ENCODE measurements at regions not wholly inside any gene's neighbourhood (a gene's known extent, or its start where the extent isn't known, plus 50 kb on each side); places are given as distances from the start of the nearest gene placed in this dataset.
"Not testable (repeated sequence)": the region's sequence is repeated elsewhere in the genome, so short reads cannot be mapped to it uniquely, and the experiment has no call there.

DNA sequence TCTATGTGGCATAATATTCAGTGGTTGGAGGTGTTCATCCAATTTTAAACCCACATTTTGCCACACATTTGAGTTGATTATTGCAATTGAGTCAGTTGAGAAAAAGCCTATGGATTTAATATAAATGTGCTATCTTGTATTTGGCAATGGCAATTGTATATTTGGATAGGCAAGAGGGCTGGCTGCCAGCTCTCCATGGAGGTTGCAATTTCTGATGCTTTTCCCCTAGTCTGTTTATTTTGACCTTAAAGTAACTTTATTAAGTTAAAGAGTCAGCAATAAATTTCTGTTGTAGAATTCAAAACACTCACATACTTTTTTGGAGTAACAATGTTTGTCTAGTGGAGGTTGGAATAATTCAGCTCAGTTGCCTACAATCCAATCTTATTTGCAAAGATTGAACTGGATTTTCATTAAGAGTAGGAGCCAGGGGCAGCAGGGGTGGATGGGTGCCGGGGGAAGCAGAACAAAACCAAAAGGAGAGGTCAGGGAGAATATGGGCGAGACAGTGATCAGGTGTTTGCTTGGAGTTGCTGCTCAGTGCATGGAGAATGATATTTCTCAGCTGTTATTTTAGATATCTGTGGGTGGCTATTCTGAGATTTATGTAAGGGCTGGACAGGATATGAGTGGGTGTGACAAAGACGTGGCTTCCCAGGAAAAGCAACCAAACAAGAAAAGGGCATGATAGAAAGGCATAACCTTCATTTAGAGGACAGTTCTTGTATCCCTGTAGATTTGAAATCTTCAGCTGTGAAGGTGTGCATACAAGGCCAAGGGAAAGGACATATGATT is 163.0 kb downstream of the HDGFL1 start:
- intact Hi-C loops (cut with DNase I): loop anchor here in 1 of 2 donors (10.0 kb wide), 1 partner anchor 1138 kb away; the partner anchor contains the start of gene SOX4
- no peak for ATAC-seq
- DNase-seq: no peak

DNA sequence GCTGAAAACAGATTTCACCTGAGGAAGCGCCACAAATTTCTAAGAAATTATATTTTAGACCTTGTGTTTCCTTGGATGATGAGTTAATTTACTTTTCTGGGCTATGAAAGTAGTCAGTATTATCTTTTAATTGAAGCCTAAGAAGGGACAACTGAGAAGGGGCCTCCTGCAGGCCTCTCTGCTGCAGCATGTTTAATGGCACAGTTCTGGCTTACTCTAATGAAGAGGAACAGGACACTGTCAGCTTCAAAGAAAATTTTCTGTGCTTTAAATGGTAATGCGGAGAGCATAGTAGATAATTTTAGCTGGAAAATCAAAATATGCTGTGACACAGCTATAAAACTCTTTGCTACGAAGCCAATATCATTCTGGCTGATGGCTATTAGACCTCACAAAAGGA is 167.4 kb downstream of the HDGFL1 start:
- DNase-seq (no peak), ATAC-seq (no peak)
- intact Hi-C loops (cut with DNase I): loop anchor here in 1 of 2 donors (10.0 kb wide), 1 partner anchor 1142 kb away; the partner anchor contains the start of gene SOX4

DNA sequence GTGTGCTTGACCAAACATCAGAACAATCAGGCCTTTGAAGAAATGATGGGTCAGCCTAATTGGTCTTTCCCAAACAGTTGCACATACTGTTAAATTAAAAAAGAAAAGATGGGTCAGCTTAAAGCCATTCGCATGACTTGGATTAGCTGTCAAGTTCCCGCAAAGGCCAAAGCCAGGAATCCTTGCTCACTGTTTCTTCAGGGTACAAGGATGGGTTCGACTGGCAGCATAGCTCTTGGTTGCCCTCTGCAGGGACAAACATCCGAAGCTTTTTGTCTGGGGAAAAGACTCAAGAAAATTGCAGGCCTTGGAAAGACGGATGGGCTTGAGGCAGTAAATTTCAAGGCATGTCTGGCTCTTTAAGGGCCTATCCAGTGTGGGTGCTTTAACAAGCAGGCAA is 168.0 kb downstream of the HDGFL1 start:
- intact Hi-C loops (cut with DNase I): loop anchor here in 1 of 2 donors (10.0 kb wide), 1 partner anchor 1143 kb away; the partner anchor contains the start of gene SOX4
- ATAC-seq (peak; percentile 53 to 61), DNase-seq (peak; percentile 48)

GRCh38 chr6:22738194-22738593 is 168.8 kb downstream of the HDGFL1 start:
- intact Hi-C loops (cut with DNase I): loop anchor here in 1 of 2 donors (10.0 kb wide), 1 partner anchor 1143 kb away; the partner anchor contains the start of gene SOX4
- no peak for ATAC-seq
- no peak for DNase-seq

GRCh38 chr6:22747571-22747970 is 178.2 kb downstream of the HDGFL1 start:
- ATAC-seq (no peak), DNase-seq (no peak)
- intact Hi-C loops (cut with DNase I): no loop called here

GRCh38 chr6:22748681-22749080 is 179.3 kb downstream of the HDGFL1 start:
- intact Hi-C loops (cut with DNase I): no loop called here
- ATAC-seq (no peak), DNase-seq (no peak)

DNA sequence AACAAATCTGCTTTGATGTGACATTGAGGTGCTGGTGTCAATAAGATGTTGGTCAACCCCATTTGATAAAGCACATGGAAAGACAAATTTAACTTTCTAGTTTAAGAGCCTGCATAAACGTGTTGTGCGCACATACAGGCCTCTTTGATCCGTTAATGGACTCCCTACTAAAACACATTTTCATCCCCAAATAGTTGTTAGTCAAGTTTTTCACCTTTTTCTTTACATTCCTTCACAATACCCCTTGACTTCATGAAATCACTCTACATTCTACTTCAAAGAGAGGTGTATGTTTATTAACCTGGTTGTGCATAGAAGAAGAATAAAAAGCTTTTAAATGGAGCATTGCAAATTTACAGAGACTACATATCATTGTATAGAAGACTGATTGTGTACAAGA is 180.3 kb downstream of the HDGFL1 start:
- intact Hi-C loops (cut with DNase I): no loop called here
- DNase-seq (no peak), ATAC-seq (no peak)

DNA sequence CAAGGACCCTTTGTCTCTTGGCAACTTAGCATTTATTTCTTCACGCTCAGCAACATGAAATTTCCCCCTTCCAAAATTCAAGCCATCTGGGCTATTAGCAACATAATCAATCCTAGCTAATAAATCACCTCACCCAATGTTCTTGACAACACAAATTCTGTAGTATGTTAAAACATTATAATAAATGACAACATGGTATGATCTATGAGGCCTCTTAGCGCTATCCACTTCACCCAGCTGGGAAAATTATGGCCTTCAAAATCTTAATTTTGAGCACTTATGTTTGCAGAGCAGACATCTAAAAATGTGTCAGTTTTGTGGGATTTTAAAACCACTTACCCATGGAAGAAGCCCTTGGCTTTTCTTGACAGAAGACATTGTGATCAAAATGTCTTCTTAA is 181.9 kb downstream of the HDGFL1 start:
- DNase-seq (no peak), ATAC-seq (no peak)
- intact Hi-C loops (cut with DNase I): no loop called here

- DNase-seq (no peak), ATAC-seq (no peak)
- intact Hi-C loops (cut with DNase I): no loop called here
Measured at GRCh38 chr6:22752522-22752921, 183.2 kb downstream of the HDGFL1 start.

GRCh38 chr6:22754061-22754460 is 184.7 kb downstream of the HDGFL1 start:
- intact Hi-C loops (cut with DNase I): no loop called here
- DNase-seq (no peak), ATAC-seq (no peak)

DNA sequence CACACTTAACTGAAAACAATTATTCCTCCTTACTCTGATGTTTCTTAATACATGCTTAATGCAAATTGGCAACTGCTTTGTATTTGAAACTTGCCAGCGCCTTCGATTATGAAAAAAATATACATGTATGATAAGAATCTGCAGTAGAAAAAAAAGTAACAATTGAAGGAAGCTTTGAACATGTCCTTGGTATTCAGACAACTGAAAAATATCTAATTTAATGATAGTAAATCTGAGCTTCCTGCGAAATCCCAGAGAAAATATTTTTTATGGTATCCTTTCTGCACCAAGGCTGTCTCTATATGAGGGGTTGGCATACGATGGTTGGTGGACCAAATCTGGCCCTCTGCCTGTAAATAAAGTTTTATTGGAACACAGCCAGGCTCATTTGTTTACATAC is 186.2 kb downstream of the HDGFL1 start:
- intact Hi-C loops (cut with DNase I): no loop called here
- ATAC-seq: no peak
- DNase-seq: no peak

DNA sequence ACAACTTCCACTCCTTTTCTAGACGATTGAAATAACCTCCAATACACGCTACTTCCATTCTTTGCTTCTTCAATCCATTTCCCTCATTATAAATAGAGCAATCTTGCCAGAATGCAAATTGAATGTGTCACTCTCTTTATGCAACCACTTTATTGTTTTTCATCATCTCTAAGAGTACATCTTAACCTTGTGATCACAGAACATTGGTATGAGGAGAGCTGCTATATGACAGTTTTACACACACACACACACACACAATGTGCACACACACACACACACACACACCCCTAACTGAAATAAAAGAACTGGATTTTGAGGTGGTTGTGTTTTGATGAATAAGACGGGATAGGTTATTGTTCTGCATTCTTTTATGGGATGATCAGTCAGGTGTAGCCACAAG is 187.0 kb downstream of the HDGFL1 start:
- no peak for ATAC-seq
- DNase-seq: no peak
- intact Hi-C loops (cut with DNase I): no loop called here

GRCh38 chr6:22764496-22764895 is 195.1 kb downstream of the HDGFL1 start:
- no peak for DNase-seq
- intact Hi-C loops (cut with DNase I): no loop called here
- no peak for ATAC-seq

DNA sequence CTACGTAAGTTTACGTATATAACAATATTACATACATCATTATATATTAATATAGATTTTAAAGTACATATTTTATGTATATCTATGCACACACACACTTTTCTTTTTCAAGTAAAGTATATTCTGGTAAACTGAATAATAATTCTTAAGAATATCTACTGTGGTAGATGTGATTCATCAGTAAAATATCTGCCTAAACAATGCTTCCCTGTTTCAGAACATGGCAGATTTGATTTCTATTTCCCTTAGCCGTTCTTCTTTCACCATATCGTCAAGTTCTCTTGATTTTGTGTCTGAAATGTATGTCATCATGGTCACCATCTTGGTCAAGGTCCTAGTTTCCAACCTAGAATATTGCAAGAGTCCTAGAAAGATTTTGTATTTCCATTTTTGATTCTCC is 195.6 kb downstream of the HDGFL1 start:
- intact Hi-C loops (cut with DNase I): no loop called here
- no peak for DNase-seq
- ATAC-seq: no peak

- intact Hi-C loops (cut with DNase I): no loop called here
- no peak for ATAC-seq
Measured at GRCh38 chr6:22766979-22767378, 197.6 kb downstream of the HDGFL1 start.

DNA sequence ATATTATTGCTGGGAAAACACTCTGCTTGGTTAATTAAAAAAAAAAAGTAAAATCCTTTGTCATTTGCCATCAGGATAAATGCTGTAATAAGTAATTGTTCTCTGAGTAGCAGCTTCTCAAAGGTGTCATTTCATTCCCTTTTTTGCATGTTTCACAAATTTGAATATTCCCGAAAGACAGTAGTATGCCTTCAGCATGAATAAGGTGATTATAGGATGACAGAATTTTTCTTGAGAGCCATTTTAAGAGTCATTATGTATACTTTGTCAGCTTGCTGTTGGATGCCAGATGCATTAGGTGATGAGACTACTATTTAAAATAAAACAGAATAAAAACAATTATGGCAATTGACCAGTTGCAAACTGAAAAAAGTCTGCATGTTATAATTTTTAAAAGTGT is 200.7 kb downstream of the HDGFL1 start:
- ATAC-seq (no peak), DNase-seq (no peak)
- intact Hi-C loops (cut with DNase I): no loop called here

More at GRCh38 chr6:22766979-22767378, 197.6 kb downstream of the HDGFL1 start:
- no peak for DNase-seq

- ATAC-seq (no peak), DNase-seq (no peak)
- intact Hi-C loops (cut with DNase I): no loop called here
Measured at GRCh38 chr6:22774129-22774528, 204.8 kb downstream of the HDGFL1 start.

DNA sequence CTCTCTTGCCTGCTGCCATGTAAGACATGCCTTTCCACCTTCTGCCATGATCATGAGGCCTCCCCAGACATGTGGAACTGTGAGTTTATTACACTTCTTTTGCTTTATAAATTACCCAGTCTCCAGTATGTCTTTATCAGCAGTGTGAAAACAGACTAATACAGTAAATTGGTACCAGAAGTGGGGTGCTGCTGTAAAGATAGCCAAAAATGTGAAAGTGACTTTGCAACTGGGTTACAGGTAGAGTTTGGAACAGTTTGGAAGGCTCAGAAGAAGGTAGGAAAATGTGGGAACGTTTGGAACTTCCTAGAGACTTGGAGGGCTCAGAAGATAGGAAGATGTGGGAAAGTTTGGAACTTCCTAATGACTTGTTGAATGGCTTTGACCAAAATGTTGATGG is 209.1 kb downstream of the HDGFL1 start:
- intact Hi-C loops (cut with DNase I); ATAC-seq; DNase-seq: not testable (repeated sequence)

GRCh38 chr6:22779062-22779461 is 209.7 kb downstream of the HDGFL1 start:
- ATAC-seq (no peak), DNase-seq (no peak)
- intact Hi-C loops (cut with DNase I): no loop called here

DNA sequence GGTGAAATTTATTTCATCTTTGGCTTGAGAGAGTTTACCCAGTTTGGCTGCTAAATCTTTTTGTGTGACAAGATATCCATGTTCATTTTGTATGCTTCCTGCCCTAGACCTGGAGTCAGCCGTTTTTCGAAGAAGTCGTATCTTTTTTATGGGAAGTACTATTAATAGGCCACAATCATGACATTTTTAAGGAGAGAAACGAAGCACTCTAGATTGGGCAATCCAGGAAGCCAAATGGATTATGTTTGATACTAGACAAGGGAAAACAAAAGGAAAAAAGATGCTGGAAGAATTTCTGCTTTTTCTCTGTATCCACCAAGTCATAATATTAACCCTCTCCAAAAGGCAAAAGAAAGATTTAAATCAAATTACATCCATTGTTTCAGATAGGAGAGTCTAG is 214.6 kb downstream of the HDGFL1 start:
- ATAC-seq (no peak), DNase-seq (no peak)
- intact Hi-C loops (cut with DNase I): no loop called here
